Memory B cell (primary cell): ENCODE measurements at regions not wholly inside any gene's neighbourhood (a gene's known extent, or its start where the extent isn't known, plus 50 kb on each side); places are given as distances from the start of the nearest gene placed in this dataset.

Source experiments
- ATAC-seq: fragments of 150-1000 bp; cut with Tn5 transposase; 2 replicates; pipeline ENCODE4 v1.10.0; 2021; ENCODE audit warnings: low read depth, mild to moderate bottlenecking, moderate library complexity
- DNase-seq, 2 donors: peaks; one replicate each; pipeline ENCODE4 v3.0.0; 2022; ENCODE audit warnings: low spot score in 2 of 2
- H3K27ac Mint-ChIP-seq: one replicate; pipeline ENCODE4 v1.8.0; 2022; ENCODE audit warnings: mild to moderate bottlenecking, moderate library complexity, mixed read lengths
- H3K27me3 Mint-ChIP-seq: one replicate; pipeline ENCODE4 v1.8.0; 2022; ENCODE audit warnings: mixed read lengths
- H3K36me3 Mint-ChIP-seq: one replicate; pipeline ENCODE4 v1.8.0; 2022; ENCODE audit warnings: mild to moderate bottlenecking, mixed read lengths
- H3K4me1 Mint-ChIP-seq: one replicate; pipeline ENCODE4 v1.8.0; 2022; ENCODE audit warnings: mixed read lengths
- H3K4me3 Mint-ChIP-seq: one replicate; pipeline ENCODE4 v1.8.0; 2022; ENCODE audit warnings: mild to moderate bottlenecking, moderate library complexity, mixed read lengths
- H3K9me3 Mint-ChIP-seq: one replicate; pipeline ENCODE4 v1.8.0; 2022; ENCODE audit warnings: mixed read lengths

GRCh38 chr6:19736066-19736465 is 101.1 kb upstream of the ID4 start:
- no peaks in the 10 kb centered on the region for H3K36me3 Mint-ChIP-seq
- DNase-seq (no peak), ATAC-seq (no peak)
- H3K27me3 Mint-ChIP-seq, result no peaks in the 10 kb centered on the region
- no peak overlapping the region for H3K4me3 Mint-ChIP-seq
- H3K4me1 Mint-ChIP-seq, result no peaks in the 10 kb centered on the region
- H3K9me3 Mint-ChIP-seq, result peaks cover under 1% of the 10 kb centered on the region
- no peak overlapping the region for H3K27ac Mint-ChIP-seq

- no peak for ATAC-seq
- H3K27ac Mint-ChIP-seq, result no peak overlapping the region
- peaks cover 2% of the 10 kb centered on the region for H3K9me3 Mint-ChIP-seq
Observed at GRCh38 chr6:19738010-19738409, 99.2 kb upstream of the ID4 start.

GRCh38 chr6:19749722-19750121 is 87.4 kb upstream of the ID4 start:
- H3K27me3 Mint-ChIP-seq, result no peaks in the 10 kb centered on the region
- peaks cover 7% of the 10 kb centered on the region for H3K9me3 Mint-ChIP-seq
- no peaks in the 10 kb centered on the region for H3K36me3 Mint-ChIP-seq
- H3K27ac Mint-ChIP-seq, result no peak overlapping the region
- H3K4me1 Mint-ChIP-seq, result no peaks in the 10 kb centered on the region
- ATAC-seq (no peak), DNase-seq (no peak)
- H3K4me3 Mint-ChIP-seq, result no peak overlapping the region

More at GRCh38 chr6:19738010-19738409, 99.2 kb upstream of the ID4 start:
- no peaks in the 10 kb centered on the region for H3K36me3 Mint-ChIP-seq
- no peak for DNase-seq
- H3K4me3 Mint-ChIP-seq, result no peak overlapping the region
- no peaks in the 10 kb centered on the region for H3K4me1 Mint-ChIP-seq
- no peaks in the 10 kb centered on the region for H3K27me3 Mint-ChIP-seq

- DNase-seq (no peak), ATAC-seq (no peak)
- no peak overlapping the region for H3K27ac Mint-ChIP-seq
- no peaks in the 10 kb centered on the region for H3K27me3 Mint-ChIP-seq
- H3K36me3 Mint-ChIP-seq, result no peaks in the 10 kb centered on the region
- H3K4me3 Mint-ChIP-seq, result no peak overlapping the region
- peaks cover 8% of the 10 kb centered on the region for H3K9me3 Mint-ChIP-seq
- no peaks in the 10 kb centered on the region for H3K4me1 Mint-ChIP-seq
Observed at GRCh38 chr6:19752746-19753145, 84.4 kb upstream of the ID4 start.

GRCh38 chr6:19753826-19754225 is 83.3 kb upstream of the ID4 start:
- Mint-ChIP-seq H3K4me3 (no peak overlapping the region), H3K4me1 (no peaks in the 10 kb centered on the region), H3K36me3 (no peaks in the 10 kb centered on the region), H3K9me3 (peaks cover 11% of the 10 kb centered on the region), H3K27me3 (no peaks in the 10 kb centered on the region), H3K27ac (no peak overlapping the region)
- DNase-seq (no peak), ATAC-seq (no peak)

GRCh38 chr6:19754686-19755085 is 82.5 kb upstream of the ID4 start:
- Mint-ChIP-seq H3K27ac (no peak overlapping the region), H3K36me3 (no peaks in the 10 kb centered on the region), H3K4me1 (no peaks in the 10 kb centered on the region), H3K27me3 (no peaks in the 10 kb centered on the region), H3K9me3 (peaks cover 11% of the 10 kb centered on the region), H3K4me3 (no peak overlapping the region)
- ATAC-seq (no peak), DNase-seq (no peak)

- ATAC-seq (no peak), DNase-seq (no peak)
- H3K36me3 Mint-ChIP-seq, result no peaks in the 10 kb centered on the region
- no peak overlapping the region for H3K4me3 Mint-ChIP-seq
- H3K27ac Mint-ChIP-seq, result no peak overlapping the region
- H3K4me1 Mint-ChIP-seq, result no peaks in the 10 kb centered on the region
- no peaks in the 10 kb centered on the region for H3K27me3 Mint-ChIP-seq
- H3K9me3 Mint-ChIP-seq, result peaks cover 13% of the 10 kb centered on the region
Observed at GRCh38 chr6:19755181-19755580, 82.0 kb upstream of the ID4 start.

- DNase-seq, result no peak
- no peak overlapping the region for H3K4me3 Mint-ChIP-seq
- no peaks in the 10 kb centered on the region for H3K27me3 Mint-ChIP-seq
- H3K4me1 Mint-ChIP-seq, result no peaks in the 10 kb centered on the region
- no peak overlapping the region for H3K27ac Mint-ChIP-seq
- H3K36me3 Mint-ChIP-seq, result no peaks in the 10 kb centered on the region
- peaks cover 11% of the 10 kb centered on the region for H3K9me3 Mint-ChIP-seq
- no peak for ATAC-seq
Observed at GRCh38 chr6:19757036-19757435, 80.1 kb upstream of the ID4 start.

GRCh38 chr6:19759117-19759880 is 77.9 kb upstream of the ID4 start:
- ATAC-seq (no peak), DNase-seq (no peak)
- Mint-ChIP-seq H3K27me3 (no peaks in the 10 kb centered on the region), H3K9me3 (peaks cover 6% of the 10 kb centered on the region), H3K4me3 (no peak overlapping the region), H3K27ac (no peak overlapping the region), H3K36me3 (no peaks in the 10 kb centered on the region), H3K4me1 (no peaks in the 10 kb centered on the region)

GRCh38 chr6:19761121-19761520 is 76.0 kb upstream of the ID4 start:
- Mint-ChIP-seq H3K9me3 (peaks cover 6% of the 10 kb centered on the region), H3K4me1 (no peaks in the 10 kb centered on the region), H3K27me3 (no peaks in the 10 kb centered on the region), H3K4me3 (no peak overlapping the region), H3K36me3 (no peaks in the 10 kb centered on the region), H3K27ac (no peak overlapping the region)
- DNase-seq (no peak), ATAC-seq (no peak)

GRCh38 chr6:19771753-19772336 is 65.3 kb upstream of the ID4 start:
- Mint-ChIP-seq H3K36me3 (no peaks in the 10 kb centered on the region), H3K27me3 (no peaks in the 10 kb centered on the region), H3K9me3 (peaks cover 4% of the 10 kb centered on the region), H3K4me1 (no peaks in the 10 kb centered on the region), H3K4me3 (no peak overlapping the region), H3K27ac (no peak overlapping the region)
- DNase-seq (no peak), ATAC-seq (no peak)

- no peak for DNase-seq
- H3K27ac Mint-ChIP-seq, result no peak overlapping the region
- H3K4me3 Mint-ChIP-seq, result no peak overlapping the region
- peaks cover 4% of the 10 kb centered on the region for H3K9me3 Mint-ChIP-seq
- no peaks in the 10 kb centered on the region for H3K27me3 Mint-ChIP-seq
- no peak for ATAC-seq
- H3K36me3 Mint-ChIP-seq, result no peaks in the 10 kb centered on the region
- H3K4me1 Mint-ChIP-seq, result no peaks in the 10 kb centered on the region
Observed at GRCh38 chr6:19772891-19773290, 64.3 kb upstream of the ID4 start.

GRCh38 chr6:19781269-19781668 is 55.9 kb upstream of the ID4 start:
- H3K27me3 Mint-ChIP-seq, result no peaks in the 10 kb centered on the region
- no peak overlapping the region for H3K4me3 Mint-ChIP-seq
- H3K36me3 Mint-ChIP-seq, result no peaks in the 10 kb centered on the region
- no peak overlapping the region for H3K27ac Mint-ChIP-seq
- no peak for DNase-seq
- H3K4me1 Mint-ChIP-seq, result no peaks in the 10 kb centered on the region
- H3K9me3 Mint-ChIP-seq, result peaks cover 2% of the 10 kb centered on the region
- ATAC-seq, result no peak

- ATAC-seq (no peak), DNase-seq (no peak)
- Mint-ChIP-seq H3K4me3 (no peak overlapping the region), H3K27me3 (no peaks in the 10 kb centered on the region), H3K4me1 (no peaks in the 10 kb centered on the region), H3K36me3 (no peaks in the 10 kb centered on the region), H3K27ac (no peak overlapping the region), H3K9me3 (peaks cover 2% of the 10 kb centered on the region)
Observed at GRCh38 chr6:19782588-19782987, 54.6 kb upstream of the ID4 start.
